GM12872 (cell line): ENCODE measurements at regions not wholly inside any gene's neighbourhood (a gene's known extent, or its start where the extent isn't known, plus 50 kb on each side); places are given as distances from the start of the nearest gene placed in this dataset.
A peak's percentile ranks its signal among the peaks of the same experiment; 100 is the strongest.

Source experiments
- CTCF ChIP-seq: IDR thresholded peaks from 3 replicates; pipeline ENCODE4 v1.5.1; 2011; ENCODE audit warnings: low read depth, mild to moderate bottlenecking, low read length, moderate library complexity; ENCODE audit not compliant: insufficient read depth

GRCh38 chr12:30822385-30823155 is 67.8 kb upstream of the CAPRIN2 start:
- TF ChIP-seq CTCF, result peak; percentile 18; the same call in 1 of the 3 replicates

- TF ChIP-seq CTCF, result no peak
Observed at GRCh38 chr12:30820406-30820946, 65.7 kb upstream of the CAPRIN2 start.

GRCh38 chr12:30818562-30818961 is 63.8 kb upstream of the CAPRIN2 start:
- no peak for TF ChIP-seq CTCF

- TF ChIP-seq CTCF, result no peak
Observed at GRCh38 chr12:30816742-30817465, 62.2 kb upstream of the CAPRIN2 start.

GRCh38 chr12:30814295-30814655 is 59.5 kb upstream of the CAPRIN2 start:
- no peak for TF ChIP-seq CTCF

- TF ChIP-seq CTCF, result no peak
Observed at GRCh38 chr12:30813525-30814294, 59.0 kb upstream of the CAPRIN2 start.

- no peak for TF ChIP-seq CTCF
Observed at GRCh38 chr12:30811966-30812365, 57.2 kb upstream of the CAPRIN2 start.
